Loucy (cell line): ENCODE measurements at regions not wholly inside any gene's neighbourhood (a gene's known extent, or its start where the extent isn't known, plus 50 kb on each side); places are given as distances from the start of the nearest gene placed in this dataset.

Experiments
- EZH2phosphoT487 ChIP-seq: fragments of 200-600 bp; IDR thresholded peaks from 2 replicates; pipeline ENCODE4 v1.6.1; 2018; ENCODE audit warnings: antibody characterized with exemption, mild to moderate bottlenecking, moderate library complexity, borderline replicate concordance
- TF ChIP-seq, protein P1 (sequence below): fragments of 200-600 bp; sonication (generic); conservative IDR thresholded peaks from 2 replicates; pipeline ENCODE4 v1.5.1; 2014; ENCODE audit warnings: mild to moderate bottlenecking, antibody characterized with exemption, low read length

DNA sequence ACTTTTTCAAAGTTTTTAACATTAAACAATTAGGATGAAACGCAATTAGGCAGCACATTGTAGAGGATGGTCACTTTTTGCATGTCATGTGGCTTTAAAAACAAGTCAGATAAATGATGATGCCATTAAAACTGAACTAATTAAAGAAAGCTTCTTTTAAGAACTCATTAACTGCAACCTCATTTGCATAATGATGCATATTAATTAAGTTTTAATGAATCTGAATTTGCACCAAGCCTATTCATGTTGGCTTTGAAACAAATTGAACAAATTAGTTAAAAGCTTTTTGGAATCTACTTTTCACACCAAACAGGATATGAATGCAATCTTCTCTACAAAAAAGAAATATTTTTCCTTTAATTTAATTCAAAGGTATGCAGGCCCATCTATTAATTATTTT lies 499.0 kb downstream of the VRK1 start:
- TF ChIP-seq, protein P1, sequence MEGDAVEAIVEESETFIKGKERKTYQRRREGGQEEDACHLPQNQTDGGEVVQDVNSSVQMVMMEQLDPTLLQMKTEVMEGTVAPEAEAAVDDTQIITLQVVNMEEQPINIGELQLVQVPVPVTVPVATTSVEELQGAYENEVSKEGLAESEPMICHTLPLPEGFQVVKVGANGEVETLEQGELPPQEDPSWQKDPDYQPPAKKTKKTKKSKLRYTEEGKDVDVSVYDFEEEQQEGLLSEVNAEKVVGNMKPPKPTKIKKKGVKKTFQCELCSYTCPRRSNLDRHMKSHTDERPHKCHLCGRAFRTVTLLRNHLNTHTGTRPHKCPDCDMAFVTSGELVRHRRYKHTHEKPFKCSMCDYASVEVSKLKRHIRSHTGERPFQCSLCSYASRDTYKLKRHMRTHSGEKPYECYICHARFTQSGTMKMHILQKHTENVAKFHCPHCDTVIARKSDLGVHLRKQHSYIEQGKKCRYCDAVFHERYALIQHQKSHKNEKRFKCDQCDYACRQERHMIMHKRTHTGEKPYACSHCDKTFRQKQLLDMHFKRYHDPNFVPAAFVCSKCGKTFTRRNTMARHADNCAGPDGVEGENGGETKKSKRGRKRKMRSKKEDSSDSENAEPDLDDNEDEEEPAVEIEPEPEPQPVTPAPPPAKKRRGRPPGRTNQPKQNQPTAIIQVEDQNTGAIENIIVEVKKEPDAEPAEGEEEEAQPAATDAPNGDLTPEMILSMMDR = no peak
- TF ChIP-seq EZH2phosphoT487 = no peak
